NB4 (cell line): ENCODE measurements at regions not wholly inside any gene's neighbourhood (a gene's known extent, or its start where the extent isn't known, plus 50 kb on each side); places are given as distances from the start of the nearest gene placed in this dataset.

ENCODE experiments used
- MYC ChIP-seq: IDR thresholded peaks from 2 replicates; pipeline ENCODE4 v1.6.1; 2011; ENCODE audit warnings: low read depth, low read length
- POLR2A ChIP-seq: IDR thresholded peaks from 2 replicates; pipeline ENCODE4 v1.6.1; 2011; ENCODE audit warnings: mild to moderate bottlenecking; ENCODE audit not compliant: insufficient read length; ENCODE audit errors: extremely low read depth
- TF ChIP-seq, protein P1 (sequence below): IDR thresholded peaks from one replicate; pipeline ENCODE4 v1.5.1; 2012; ENCODE audit warnings: low read depth, low read length
- TF ChIP-seq, protein P2 (sequence below): IDR thresholded peaks from 2 replicates; pipeline ENCODE4 v1.6.1; 2011; ENCODE audit warnings: low read depth, low read length

DNA sequence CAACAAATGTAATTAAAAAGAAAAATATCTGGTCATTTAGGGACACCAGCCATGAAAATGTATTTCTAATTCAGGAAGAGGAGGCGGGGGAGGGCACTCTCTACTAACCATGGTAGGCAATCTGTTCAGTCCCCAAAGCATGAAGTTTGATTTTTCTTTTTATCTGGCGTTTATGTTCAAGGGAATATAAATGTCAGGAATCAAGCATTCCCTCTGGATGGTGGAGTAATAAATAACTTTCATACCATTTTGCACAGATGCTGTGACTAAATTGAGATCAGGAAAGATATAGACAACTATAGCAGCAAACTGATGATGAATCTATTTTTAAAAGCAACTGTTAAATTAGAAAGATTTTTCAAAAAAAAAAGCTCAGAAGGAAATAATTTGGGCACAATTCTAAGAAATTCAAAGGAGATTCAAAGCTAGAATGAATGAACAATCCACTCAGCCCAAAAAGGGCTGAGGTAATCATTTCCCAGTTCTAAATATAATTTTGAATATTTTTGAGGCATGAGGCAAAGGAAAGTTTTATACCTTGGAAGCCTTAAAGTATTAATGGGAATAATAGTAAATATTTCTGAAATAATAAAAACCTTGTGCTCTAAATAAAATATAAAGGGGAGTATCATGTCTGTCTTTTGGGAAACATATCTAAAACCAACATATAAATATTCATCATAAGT is 146.4 kb upstream of the POU2AF2 start:
- TF ChIP-seq, protein P1, sequence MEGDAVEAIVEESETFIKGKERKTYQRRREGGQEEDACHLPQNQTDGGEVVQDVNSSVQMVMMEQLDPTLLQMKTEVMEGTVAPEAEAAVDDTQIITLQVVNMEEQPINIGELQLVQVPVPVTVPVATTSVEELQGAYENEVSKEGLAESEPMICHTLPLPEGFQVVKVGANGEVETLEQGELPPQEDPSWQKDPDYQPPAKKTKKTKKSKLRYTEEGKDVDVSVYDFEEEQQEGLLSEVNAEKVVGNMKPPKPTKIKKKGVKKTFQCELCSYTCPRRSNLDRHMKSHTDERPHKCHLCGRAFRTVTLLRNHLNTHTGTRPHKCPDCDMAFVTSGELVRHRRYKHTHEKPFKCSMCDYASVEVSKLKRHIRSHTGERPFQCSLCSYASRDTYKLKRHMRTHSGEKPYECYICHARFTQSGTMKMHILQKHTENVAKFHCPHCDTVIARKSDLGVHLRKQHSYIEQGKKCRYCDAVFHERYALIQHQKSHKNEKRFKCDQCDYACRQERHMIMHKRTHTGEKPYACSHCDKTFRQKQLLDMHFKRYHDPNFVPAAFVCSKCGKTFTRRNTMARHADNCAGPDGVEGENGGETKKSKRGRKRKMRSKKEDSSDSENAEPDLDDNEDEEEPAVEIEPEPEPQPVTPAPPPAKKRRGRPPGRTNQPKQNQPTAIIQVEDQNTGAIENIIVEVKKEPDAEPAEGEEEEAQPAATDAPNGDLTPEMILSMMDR, result no peak
- TF ChIP-seq, protein P2, sequence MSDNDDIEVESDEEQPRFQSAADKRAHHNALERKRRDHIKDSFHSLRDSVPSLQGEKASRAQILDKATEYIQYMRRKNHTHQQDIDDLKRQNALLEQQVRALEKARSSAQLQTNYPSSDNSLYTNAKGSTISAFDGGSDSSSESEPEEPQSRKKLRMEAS, result no peak
- no peak for TF ChIP-seq POLR2A
- no peak for TF ChIP-seq MYC
